ENCODE measurements at regions not wholly inside any gene's neighbourhood (a gene's known extent, or its start where the extent isn't known, plus 50 kb on each side); places are given as distances from the start of the nearest gene placed in this dataset.
A peak's percentile ranks its signal among the peaks of the same experiment; 100 is the strongest.

DNA sequence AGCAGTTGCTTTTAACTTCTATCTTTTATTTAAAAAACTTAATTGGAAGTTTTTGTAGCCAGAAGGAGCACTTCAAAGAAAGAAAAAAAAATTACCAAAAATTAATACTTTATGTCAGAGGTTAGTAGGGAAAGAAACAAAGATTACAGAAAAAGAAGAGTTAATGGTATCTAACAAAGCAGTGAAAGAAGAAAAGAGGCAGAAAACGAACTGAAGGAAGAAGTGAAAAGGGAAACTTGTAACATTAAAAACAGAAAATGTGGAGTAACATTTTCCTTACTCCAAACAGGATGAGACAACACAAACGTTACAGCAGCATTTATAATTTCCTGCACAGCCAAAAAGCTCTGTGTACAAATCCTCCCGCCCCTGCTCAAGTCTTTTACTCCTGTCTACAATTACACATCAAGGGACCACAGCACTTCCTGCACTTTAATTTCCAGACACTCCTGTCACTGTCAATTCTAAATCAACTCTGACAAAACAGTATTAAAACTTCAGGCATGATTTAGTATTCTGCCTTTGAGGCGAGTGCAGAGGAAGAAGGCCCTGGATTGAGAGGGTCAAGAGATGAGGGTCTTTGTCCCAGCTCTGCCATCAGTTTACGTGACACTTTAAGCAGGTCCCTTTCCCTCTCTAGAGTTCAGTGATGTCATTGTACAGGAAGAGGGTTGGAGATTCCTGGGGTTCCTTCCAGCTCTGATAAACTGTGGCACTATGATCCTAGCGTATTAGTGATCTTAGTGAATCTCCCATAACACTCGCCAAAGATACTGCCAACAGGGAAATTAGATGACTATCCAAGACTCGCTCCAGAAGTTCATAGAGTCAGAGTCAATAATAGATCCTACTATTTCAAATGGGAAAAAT is 53.2 kb upstream of the LSM14A start:
- no peaks in the 10 kb centered on the region for H3K36me3 ChIP-seq (ENCODE audit: insufficient read depth)
- H3K79me2 ChIP-seq (ENCODE audit: insufficient read depth, low read depth) = no peaks in the 10 kb centered on the region
- no peak overlapping the region for H3K9ac ChIP-seq
- TF ChIP-seq, protein P1, sequence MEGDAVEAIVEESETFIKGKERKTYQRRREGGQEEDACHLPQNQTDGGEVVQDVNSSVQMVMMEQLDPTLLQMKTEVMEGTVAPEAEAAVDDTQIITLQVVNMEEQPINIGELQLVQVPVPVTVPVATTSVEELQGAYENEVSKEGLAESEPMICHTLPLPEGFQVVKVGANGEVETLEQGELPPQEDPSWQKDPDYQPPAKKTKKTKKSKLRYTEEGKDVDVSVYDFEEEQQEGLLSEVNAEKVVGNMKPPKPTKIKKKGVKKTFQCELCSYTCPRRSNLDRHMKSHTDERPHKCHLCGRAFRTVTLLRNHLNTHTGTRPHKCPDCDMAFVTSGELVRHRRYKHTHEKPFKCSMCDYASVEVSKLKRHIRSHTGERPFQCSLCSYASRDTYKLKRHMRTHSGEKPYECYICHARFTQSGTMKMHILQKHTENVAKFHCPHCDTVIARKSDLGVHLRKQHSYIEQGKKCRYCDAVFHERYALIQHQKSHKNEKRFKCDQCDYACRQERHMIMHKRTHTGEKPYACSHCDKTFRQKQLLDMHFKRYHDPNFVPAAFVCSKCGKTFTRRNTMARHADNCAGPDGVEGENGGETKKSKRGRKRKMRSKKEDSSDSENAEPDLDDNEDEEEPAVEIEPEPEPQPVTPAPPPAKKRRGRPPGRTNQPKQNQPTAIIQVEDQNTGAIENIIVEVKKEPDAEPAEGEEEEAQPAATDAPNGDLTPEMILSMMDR (conservative IDR thresholded peaks at IDR 0.05; ENCODE audit: low read depth, low read length) = no peak
- peaks cover 4% of the 10 kb centered on the region for H3K4me1 ChIP-seq (ENCODE audit: low read depth, poor library complexity, severe bottlenecking)
- no peaks in the 10 kb centered on the region for H4K20me1 ChIP-seq (ENCODE audit: insufficient read depth)
- H2AFZ ChIP-seq (ENCODE audit: low read depth) = no peak overlapping the region
- no peaks in the 10 kb centered on the region for H3K27me3 ChIP-seq (ENCODE audit: insufficient read depth, low read depth)
- H3K4me2 ChIP-seq = no peak overlapping the region
- H3K4me3 ChIP-seq (IDR thresholded peaks at IDR 0.05; ENCODE audit: insufficient read depth, low read depth, low read length) = no peak overlapping the region
- H3K27ac ChIP-seq = no peak overlapping the region

DNA sequence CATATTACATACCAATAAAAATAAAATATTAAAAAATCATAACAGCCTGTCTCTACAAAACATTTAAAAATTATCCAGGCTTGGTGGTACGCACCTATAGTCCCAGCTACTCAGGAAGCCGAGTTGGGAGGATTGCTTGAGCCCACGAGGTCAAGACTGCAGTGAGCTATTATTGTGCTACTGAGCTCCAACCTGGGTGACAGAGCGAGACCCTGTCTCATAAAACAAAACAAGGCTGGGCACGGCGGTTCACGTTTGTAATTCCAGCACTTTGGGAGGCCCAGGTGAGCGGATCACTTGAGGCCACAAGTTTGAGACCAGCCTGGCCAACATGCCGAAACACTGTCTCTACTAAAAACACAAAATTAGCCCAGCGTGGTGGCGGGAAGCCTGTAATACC is 52.2 kb upstream of the LSM14A start:
- Histone ChIP-seq H4K20me1 (ENCODE audit: insufficient read depth) (no peaks in the 10 kb centered on the region), H2AFZ (ENCODE audit: low read depth) (no peak overlapping the region), H3K4me1 (ENCODE audit: low read depth, poor library complexity, severe bottlenecking) (peaks cover 4% of the 10 kb centered on the region), H3K4me3 (IDR thresholded peaks at IDR 0.05; ENCODE audit: insufficient read depth, low read depth, low read length) (no peak overlapping the region), H3K36me3 (ENCODE audit: insufficient read depth) (no peaks in the 10 kb centered on the region), H3K27ac (no peak overlapping the region), H3K79me2 (ENCODE audit: insufficient read depth, low read depth) (no peaks in the 10 kb centered on the region), H3K9ac (no peak overlapping the region), H3K4me2 (no peak overlapping the region), H3K27me3 (ENCODE audit: insufficient read depth, low read depth) (no peaks in the 10 kb centered on the region)
- TF ChIP-seq, protein P1 (conservative IDR thresholded peaks at IDR 0.05; ENCODE audit: low read depth, low read length) = no peak

DNA sequence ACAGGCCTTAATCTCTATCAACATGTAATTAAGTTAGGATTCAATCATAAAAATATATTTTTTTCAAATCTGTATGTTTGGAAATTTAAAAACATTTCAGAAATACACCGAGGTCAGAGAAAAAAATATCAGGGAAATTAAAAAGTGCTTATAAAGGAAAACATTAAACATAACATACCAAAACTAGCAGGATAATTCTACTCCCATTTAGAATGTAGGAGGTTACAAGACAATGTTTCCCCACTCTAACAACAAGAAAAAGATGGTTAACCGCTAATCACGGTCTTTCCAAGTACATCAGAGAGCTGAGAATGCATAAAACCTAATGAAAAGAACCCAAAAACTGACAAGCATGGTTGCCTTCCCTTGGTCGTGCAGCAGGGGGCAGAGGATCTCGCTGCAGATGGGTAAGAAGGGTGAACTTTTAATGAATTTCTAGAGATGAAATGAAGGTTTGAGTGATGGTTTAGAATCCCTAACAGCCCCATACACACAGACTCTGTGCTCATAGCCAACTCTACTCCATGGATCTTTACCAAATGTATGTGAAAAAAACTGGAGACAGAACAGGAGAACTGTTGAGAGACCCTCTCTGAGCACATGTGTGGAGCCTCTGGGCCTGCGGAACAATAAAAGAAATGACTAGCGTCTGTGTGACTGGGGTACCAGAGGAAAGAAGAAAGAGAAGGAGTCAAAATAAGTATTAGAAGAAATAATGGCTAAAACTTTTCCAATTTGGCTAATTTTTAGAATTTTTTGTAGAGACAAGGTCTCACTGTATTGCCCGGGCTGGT is 51.3 kb upstream of the LSM14A start:
- Histone ChIP-seq H3K4me3 (IDR thresholded peaks at IDR 0.05; ENCODE audit: insufficient read depth, low read depth, low read length) (no peak overlapping the region), H2AFZ (ENCODE audit: low read depth) (no peak overlapping the region)

More for the DNA sequence above, 51.3 kb upstream of the LSM14A start:
- H4K20me1 ChIP-seq (ENCODE audit: insufficient read depth) = no peaks in the 10 kb centered on the region
- no peak overlapping the region for H3K9ac ChIP-seq
- H3K4me2 ChIP-seq = no peak overlapping the region
- H3K36me3 ChIP-seq (ENCODE audit: insufficient read depth) = no peaks in the 10 kb centered on the region
- peaks cover 4% of the 10 kb centered on the region for H3K4me1 ChIP-seq (ENCODE audit: low read depth, poor library complexity, severe bottlenecking)
- TF ChIP-seq, protein P1 (conservative IDR thresholded peaks at IDR 0.05; ENCODE audit: low read depth, low read length) = peak; percentile 86
- no peaks in the 10 kb centered on the region for H3K79me2 ChIP-seq (ENCODE audit: insufficient read depth, low read depth)
- no peak overlapping the region for H3K27ac ChIP-seq
- no peaks in the 10 kb centered on the region for H3K27me3 ChIP-seq (ENCODE audit: insufficient read depth, low read depth)
